ENCODE measurements at regions not wholly inside any gene's neighbourhood (a gene's known extent, or its start where the extent isn't known, plus 50 kb on each side); places are given as distances from the start of the nearest gene placed in this dataset.
"Not testable (repeated sequence)": the region's sequence is repeated elsewhere in the genome, so short reads cannot be mapped to it uniquely, and the experiment has no call there.

- H4K8ac ChIP-seq (ENCODE audit: low read depth in 2 of 2, low read length in 2 of 2); H3K4me1 ChIP-seq (ENCODE audit: control insufficient read depth, insufficient read depth, low read length); H3K4me3 ChIP-seq (ENCODE audit: insufficient read depth, low read depth, low read length); CTCF ChIA-PET; H3K56ac ChIP-seq (ENCODE audit: extremely low read depth, insufficient read depth, low read length); H3K4ac ChIP-seq (ENCODE audit: low read depth, low read length); H2BK5ac ChIP-seq (ENCODE audit: low read depth, low read length, poor library complexity, severe bottlenecking); H3K27ac ChIP-seq (ENCODE audit: insufficient read depth, low read length); H2AFZ ChIP-seq (replicated peaks; ENCODE audit: low read length, poor library complexity); H2BK20ac ChIP-seq (ENCODE audit: low read depth, low read length); H3K9me3 ChIP-seq (ENCODE audit: control insufficient read depth, insufficient read depth, low read length); H4K91ac ChIP-seq (ENCODE audit: insufficient read depth, low read depth, low read length); H3K14ac ChIP-seq (replicated peaks; ENCODE audit: low read depth, low read length); DNase-seq; H2BK15ac ChIP-seq (ENCODE audit: low read depth, low read length); H3K4me2 ChIP-seq (ENCODE audit: low read depth, low read length); BruUV-seq (replicated peaks); H3K18ac ChIP-seq (ENCODE audit: low read depth, low read length); H3K9ac ChIP-seq (ENCODE audit: low read depth, low read length); H2BK120ac ChIP-seq (ENCODE audit: low read depth, low read length); H2AK9ac ChIP-seq (replicated peaks; ENCODE audit: low read depth, low read length, poor library complexity); H4K20me1 ChIP-seq (ENCODE audit: insufficient read depth, low read length); H3K23ac ChIP-seq (ENCODE audit: low read depth, low read length); intact Hi-C loops (cut with micrococcal nuclease); H3K79me1 ChIP-seq (ENCODE audit: low read depth in 1 of 2, low read length in 2 of 2); POLR2A ChIA-PET (ENCODE audit: unreplicated experiment); H3K36me3 ChIP-seq (ENCODE audit: control insufficient read depth, insufficient read depth, low read length); H3K27me3 ChIP-seq (ENCODE audit: control insufficient read depth, insufficient read depth, low read length); H2AK5ac ChIP-seq (ENCODE audit: low read depth, low read length); dilution Hi-C loops (cut with HindIII; ENCODE audit: low sequenced_read_pairs, unreplicated experiment); ATAC-seq (ENCODE audit: low read depth); H4K5ac ChIP-seq (ENCODE audit: low read depth, low read length); H3K9me1 ChIP-seq (ENCODE audit: insufficient read depth, low read length): not testable (repeated sequence)
- in situ Hi-C loops (cut with MboI; ENCODE audit: low sequenced_read_pairs): loop anchor here (25.0 kb wide), 1 partner anchor 102 kb away; no protein-coding TSS in a partner anchor
- no CpG with 5 or more reads among the region's 13 CpGs for WGBS, 2 experiments (ENCODE audit: extremely low coverage in 2 of 2, insufficient read length in 1 of 2)
Observed at GRCh38 chr15:20184879-20185278, 356.7 kb downstream of the GOLGA6L6 start.

GRCh38 chr15:20168221-20168620 is 373.4 kb downstream of the GOLGA6L6 start:
- H3K27ac ChIP-seq (ENCODE audit: insufficient read depth, low read length); H2BK20ac ChIP-seq (ENCODE audit: low read depth, low read length); H2BK15ac ChIP-seq (ENCODE audit: low read depth, low read length); H3K4ac ChIP-seq (ENCODE audit: low read depth, low read length); H4K8ac ChIP-seq (ENCODE audit: low read depth in 2 of 2, low read length in 2 of 2); H2AFZ ChIP-seq (replicated peaks; ENCODE audit: low read length, poor library complexity); H2BK120ac ChIP-seq (ENCODE audit: low read depth, low read length); in situ Hi-C loops (cut with MboI; ENCODE audit: low sequenced_read_pairs); H3K27me3 ChIP-seq (ENCODE audit: control insufficient read depth, insufficient read depth, low read length); H3K23ac ChIP-seq (ENCODE audit: low read depth, low read length); H3K4me2 ChIP-seq (ENCODE audit: low read depth, low read length); ATAC-seq (ENCODE audit: low read depth); H4K20me1 ChIP-seq (ENCODE audit: insufficient read depth, low read length); H3K56ac ChIP-seq (ENCODE audit: extremely low read depth, insufficient read depth, low read length); DNase-seq; CTCF ChIA-PET; H4K5ac ChIP-seq (ENCODE audit: low read depth, low read length); BruUV-seq (replicated peaks); H2AK5ac ChIP-seq (ENCODE audit: low read depth, low read length); H2BK5ac ChIP-seq (ENCODE audit: low read depth, low read length, poor library complexity, severe bottlenecking); H3K9me3 ChIP-seq (ENCODE audit: control insufficient read depth, insufficient read depth, low read length); POLR2A ChIA-PET (ENCODE audit: unreplicated experiment); H4K91ac ChIP-seq (ENCODE audit: insufficient read depth, low read depth, low read length); H3K9me1 ChIP-seq (ENCODE audit: insufficient read depth, low read length); H3K4me3 ChIP-seq (ENCODE audit: insufficient read depth, low read depth, low read length); H3K36me3 ChIP-seq (ENCODE audit: control insufficient read depth, insufficient read depth, low read length); H3K9ac ChIP-seq (ENCODE audit: low read depth, low read length); H2AK9ac ChIP-seq (replicated peaks; ENCODE audit: low read depth, low read length, poor library complexity); H3K18ac ChIP-seq (ENCODE audit: low read depth, low read length); intact Hi-C loops (cut with micrococcal nuclease); H3K14ac ChIP-seq (replicated peaks; ENCODE audit: low read depth, low read length); H3K79me1 ChIP-seq (ENCODE audit: low read depth in 1 of 2, low read length in 2 of 2); dilution Hi-C loops (cut with HindIII; ENCODE audit: low sequenced_read_pairs, unreplicated experiment); H3K4me1 ChIP-seq (ENCODE audit: control insufficient read depth, insufficient read depth, low read length): not testable (repeated sequence)
- whole genome bisulfite sequencing, 2 experiments (ENCODE audit: extremely low coverage in 2 of 2, insufficient read length in 1 of 2): no CpG with 5 or more reads among the region's 33 CpGs
